GM12874 (cell line): ENCODE measurements at regions not wholly inside any gene's neighbourhood (a gene's known extent, or its start where the extent isn't known, plus 50 kb on each side); places are given as distances from the start of the nearest gene placed in this dataset.

Experiments
- CTCF ChIP-seq: IDR thresholded peaks from 2 replicates; pipeline ENCODE4 v1.5.1; 2011; ENCODE audit warnings: low read depth, mild to moderate bottlenecking, control low read depth, low read length, moderate library complexity; ENCODE audit not compliant: insufficient read depth

GRCh38 chr14:98514016-98514415, 758.0 kb downstream of the BCL11B start:
- no peak for TF ChIP-seq CTCF

GRCh38 chr14:98536256-98536655, 735.7 kb downstream of the BCL11B start:
- no peak for TF ChIP-seq CTCF

- no peak for TF ChIP-seq CTCF
Observed at GRCh38 chr14:98542316-98542715, 729.7 kb downstream of the BCL11B start.

- TF ChIP-seq CTCF = no peak
Observed at GRCh38 chr14:98543074-98543473, 728.9 kb downstream of the BCL11B start.

- TF ChIP-seq CTCF = no peak
Observed at GRCh38 chr14:98544174-98544573, 727.8 kb downstream of the BCL11B start.

- no peak for TF ChIP-seq CTCF
Observed at GRCh38 chr14:98545181-98545580, 726.8 kb downstream of the BCL11B start.

- no peak for TF ChIP-seq CTCF
Observed at GRCh38 chr14:98548071-98548686, 723.8 kb downstream of the BCL11B start.
